Ecto neural progenitor cell (in vitro differentiated cells): ENCODE measurements at regions not wholly inside any gene's neighbourhood (a gene's known extent, or its start where the extent isn't known, plus 50 kb on each side); places are given as distances from the start of the nearest gene placed in this dataset.
"Not testable (repeated sequence)": the region's sequence is repeated elsewhere in the genome, so short reads cannot be mapped to it uniquely, and the experiment has no call there.

Experiments
- DNase-seq: peaks from one replicate; pipeline ENCODE4 v3.0.0-alpha.2; 2018; ENCODE audit warnings: low spot score

DNA sequence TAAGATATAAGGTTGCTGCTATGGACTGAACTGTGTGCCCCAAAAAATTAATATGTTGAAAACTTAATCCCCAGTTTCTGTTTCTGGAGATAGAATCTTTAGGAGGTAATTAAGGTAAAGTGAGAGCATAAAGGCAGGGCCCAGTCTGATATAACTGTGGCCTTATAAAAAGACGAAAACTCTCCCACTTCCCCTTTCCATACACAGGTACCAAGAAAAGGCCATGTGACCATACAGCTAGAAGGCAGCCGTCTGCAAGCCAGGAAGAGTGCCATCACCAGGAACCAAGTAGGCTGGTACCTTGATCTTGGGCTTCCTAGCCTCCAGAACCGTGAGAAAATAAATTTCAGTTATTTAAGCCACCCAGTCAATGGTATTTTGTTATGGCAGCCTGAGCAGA is 550.3 kb downstream of the SMARCA1 start:
- no peak for DNase-seq

- DNase-seq = no peak
Measured at GRCh38 chrX:128961290-128961689, 562.0 kb downstream of the SMARCA1 start.

DNA sequence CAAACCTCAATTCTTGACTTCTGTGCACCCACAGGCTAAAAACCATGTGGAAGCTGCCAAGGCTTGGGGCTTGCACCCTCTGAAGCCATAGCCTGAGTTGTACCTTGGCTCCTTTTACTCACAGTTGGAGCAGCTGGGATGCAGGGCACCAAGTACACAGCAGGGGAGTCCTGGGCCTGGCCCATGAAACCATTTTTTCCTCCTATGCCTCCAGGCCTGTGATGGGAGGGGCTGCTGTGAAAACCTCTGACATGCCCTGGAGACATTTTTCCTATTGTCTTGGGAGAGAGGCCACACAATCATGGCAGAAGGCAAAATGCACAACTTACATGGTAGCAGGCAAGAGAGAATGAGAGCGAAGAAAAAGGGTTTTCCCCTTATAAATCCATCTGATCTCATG is 568.6 kb downstream of the SMARCA1 start:
- not testable (repeated sequence) for DNase-seq

- no peak for DNase-seq
Measured at GRCh38 chrX:128931071-128931470, 592.2 kb downstream of the SMARCA1 start.

DNA sequence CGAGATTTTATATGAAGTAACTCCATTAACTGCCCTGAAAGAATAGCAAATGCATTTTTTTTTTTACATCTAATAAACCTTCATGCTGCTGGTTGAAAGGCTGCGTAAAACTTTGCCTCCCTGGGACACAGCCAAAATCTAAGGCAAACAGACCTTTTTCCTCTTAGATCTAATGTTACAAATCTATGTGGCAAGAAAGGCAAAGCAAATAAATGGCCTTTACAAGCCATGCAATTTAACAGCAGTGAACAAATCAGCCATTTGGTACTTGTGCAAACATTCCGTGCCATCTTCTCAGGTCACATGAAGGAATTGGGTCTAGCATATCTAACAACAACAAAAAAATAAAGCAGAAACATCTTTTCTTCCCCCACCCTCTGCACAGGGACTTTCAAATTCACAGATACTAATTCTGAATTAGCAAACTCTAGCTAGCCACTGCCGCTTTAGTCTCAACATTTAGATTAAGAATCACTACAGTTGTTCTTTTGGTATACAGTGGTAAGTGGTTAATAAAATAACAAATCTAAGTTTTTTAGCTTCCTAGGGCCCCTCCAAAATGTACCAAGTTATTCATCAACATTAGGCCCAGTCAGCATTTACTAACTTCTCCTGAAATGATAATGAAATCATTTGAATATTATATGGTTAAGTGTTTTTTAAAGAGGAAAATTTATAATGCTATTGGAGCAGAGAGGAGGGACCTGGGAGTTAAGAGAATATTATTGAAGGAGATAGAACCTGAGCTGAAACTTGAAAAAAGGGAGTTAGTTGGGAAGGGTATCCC is 593.8 kb downstream of the SMARCA1 start:
- no peak for DNase-seq

DNA sequence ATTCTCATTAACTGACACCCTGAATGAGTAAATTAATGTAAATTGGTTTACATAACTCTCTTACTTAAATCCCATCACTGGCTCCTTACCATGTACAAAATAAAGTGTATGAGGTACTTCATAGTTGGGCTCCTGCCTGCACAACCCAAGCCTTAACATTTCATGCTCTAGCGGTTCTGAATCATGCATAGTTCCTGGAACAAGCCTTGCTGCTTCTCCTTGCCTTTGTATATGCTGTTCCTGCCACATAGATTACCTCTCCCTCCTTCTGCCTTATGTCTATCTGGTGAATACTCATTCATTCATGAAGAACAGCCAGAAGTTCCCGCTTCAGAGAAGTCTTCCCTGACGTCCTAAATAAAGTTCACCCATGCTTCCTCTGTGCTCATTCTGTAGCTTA is 594.7 kb downstream of the SMARCA1 start:
- no peak for DNase-seq

- DNase-seq = no peak
Measured at GRCh38 chrX:128927363-128927762, 595.9 kb downstream of the SMARCA1 start.

DNA sequence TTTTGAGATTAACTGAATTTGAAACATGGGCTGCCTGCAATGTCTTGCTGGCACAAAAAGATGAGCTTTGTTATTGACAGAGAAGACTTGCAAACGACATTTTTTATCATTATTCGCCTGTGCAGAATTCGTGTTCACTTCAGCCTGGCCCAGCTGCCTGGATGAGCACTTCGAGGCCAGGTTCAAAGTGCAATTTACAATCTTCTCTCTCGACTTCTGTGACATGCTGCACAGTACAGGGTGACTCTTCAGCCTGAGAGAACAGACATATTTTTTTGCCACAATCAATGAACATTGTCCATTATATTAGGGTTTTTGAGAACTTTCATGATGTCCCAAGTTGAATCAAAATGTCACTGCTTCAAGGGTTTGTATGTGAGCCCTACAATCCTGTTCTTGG is 616.5 kb downstream of the SMARCA1 start:
- DNase-seq = no peak

DNA sequence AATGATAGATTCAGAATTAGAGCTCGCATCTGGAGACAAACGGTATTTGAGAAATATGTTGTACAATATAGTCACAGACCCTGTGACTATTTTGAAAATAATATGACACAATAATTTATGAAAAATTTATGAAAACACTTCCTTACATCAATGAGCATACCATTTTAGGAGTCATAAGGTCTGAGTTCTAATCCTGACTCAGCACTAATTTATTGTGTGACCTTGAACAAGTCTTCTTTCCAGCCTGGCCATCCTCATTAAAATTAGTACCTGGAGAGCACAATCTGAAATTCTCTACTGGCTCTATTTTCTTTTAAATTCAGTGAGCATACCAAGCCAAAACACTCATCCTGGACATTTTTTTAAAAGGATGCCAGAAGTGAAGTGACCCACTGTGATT is 622.3 kb downstream of the SMARCA1 start:
- no peak for DNase-seq

DNA sequence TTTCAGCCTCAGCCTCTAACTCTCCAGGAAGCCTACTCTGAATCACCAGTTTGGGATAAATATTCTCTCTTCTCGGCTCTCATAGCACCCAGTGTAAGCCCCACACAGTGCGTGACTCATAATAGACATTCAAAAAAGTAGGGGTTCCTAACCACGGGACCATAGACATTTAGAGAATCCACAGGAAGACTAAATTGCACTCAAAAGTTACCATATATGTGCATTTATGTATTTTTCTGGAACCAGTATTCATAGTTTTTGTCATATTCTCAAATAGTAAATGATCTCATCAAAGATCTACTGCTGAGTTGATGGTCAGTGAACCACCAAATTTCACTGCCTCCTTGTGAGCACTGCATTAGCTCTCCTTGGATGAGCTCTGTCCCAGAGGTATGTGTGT is 625.7 kb downstream of the SMARCA1 start:
- no peak for DNase-seq

DNA sequence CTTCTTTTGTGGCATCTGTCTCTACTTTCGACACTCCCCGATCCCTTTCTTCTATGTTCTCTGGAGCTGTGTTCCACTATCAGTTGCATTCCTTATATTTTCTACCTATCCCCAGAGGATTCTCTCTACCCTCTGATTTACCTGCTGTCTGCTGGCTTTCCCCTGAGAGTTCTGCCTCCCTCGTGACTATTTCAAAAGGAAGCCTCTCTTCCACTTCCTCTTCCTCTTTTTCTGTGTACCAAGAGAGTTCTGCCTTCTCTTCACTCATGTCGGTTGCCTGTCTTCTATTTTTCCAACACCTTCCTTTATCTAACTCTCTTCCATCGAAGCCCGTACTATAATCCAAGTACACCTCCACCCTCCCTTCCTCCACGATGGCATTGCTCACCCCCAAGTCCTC is 631.7 kb downstream of the SMARCA1 start:
- DNase-seq = no peak

DNA sequence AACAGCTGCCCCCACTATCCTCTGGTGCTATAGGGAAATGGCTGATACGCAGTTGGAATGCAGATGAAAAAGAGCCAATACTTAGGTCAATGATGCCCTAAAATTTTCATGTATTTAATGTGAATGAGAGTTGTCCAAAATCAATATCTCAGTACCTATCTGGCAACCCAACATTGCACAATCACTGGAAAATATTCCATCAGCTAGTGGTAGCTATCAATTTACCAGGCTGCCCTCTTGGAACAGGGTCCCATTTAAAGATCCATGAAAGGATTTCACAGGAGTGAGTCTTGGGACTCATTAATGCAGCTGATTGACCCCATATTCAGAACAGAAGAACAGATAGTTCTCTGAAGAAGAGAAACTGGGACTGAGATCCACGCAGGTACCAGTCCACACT is 638.9 kb downstream of the SMARCA1 start:
- no peak for DNase-seq

GRCh38 chrX:128883650-128884049 is 639.6 kb downstream of the SMARCA1 start:
- no peak for DNase-seq

DNA sequence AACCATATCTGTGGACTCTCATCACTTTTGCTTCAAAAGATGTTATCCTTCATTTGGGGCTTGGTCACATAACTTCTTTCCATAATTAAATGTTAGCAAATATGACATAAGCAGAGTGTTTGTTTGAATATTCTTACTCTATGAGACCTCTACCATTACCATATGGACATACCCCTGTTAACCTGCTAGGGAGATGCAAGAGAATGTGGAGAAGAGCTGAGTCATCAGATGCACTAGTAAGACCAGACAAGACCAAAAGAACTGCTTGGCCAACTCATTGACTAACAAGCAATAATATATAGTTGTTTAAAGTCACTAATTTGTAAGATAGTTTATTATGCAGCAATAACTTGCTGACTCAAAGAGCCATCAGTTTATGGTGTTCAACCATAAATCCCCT is 652.9 kb downstream of the SMARCA1 start:
- no peak for DNase-seq

DNA sequence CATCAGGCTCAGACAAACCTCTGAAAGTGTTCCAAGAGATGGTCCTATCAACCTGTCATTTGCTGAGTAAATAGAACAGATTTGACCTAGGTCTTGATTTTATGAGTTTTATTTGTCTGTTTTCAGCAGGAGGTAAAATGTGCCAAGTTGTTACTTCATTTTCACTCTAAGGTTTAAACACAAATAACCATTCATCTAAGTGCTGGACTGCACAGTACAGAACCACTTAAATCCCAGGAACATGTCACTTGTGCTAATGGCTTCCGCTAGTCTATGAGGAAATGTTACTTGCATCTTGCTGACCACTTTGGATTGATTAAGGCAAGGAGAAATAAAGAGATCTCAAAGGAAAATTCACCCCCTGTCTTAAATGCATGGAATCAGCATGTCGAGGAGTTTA is 660.7 kb downstream of the SMARCA1 start:
- no peak for DNase-seq

DNA sequence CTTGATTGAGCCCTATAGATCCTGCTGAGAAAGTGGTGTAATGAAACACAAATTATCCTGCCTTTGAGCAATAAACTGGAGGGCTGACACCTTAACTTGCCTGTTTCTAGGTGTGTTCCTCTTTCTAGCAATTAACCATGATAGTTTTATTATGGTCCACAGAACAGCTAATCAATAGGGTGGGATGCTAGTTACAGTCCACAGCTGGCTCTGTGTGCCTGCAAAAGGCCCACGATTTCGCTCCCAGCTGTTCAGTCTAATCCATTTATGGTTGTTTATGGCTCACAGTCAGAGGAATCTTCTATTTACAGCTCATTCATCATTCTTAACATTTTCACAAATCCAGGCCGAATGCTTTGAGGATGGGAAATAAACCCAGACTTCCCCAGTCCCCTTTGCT is 674.9 kb downstream of the SMARCA1 start:
- DNase-seq = no peak

- no peak for DNase-seq
Measured at GRCh38 chrX:128846385-128846784, 676.9 kb downstream of the SMARCA1 start.

DNA sequence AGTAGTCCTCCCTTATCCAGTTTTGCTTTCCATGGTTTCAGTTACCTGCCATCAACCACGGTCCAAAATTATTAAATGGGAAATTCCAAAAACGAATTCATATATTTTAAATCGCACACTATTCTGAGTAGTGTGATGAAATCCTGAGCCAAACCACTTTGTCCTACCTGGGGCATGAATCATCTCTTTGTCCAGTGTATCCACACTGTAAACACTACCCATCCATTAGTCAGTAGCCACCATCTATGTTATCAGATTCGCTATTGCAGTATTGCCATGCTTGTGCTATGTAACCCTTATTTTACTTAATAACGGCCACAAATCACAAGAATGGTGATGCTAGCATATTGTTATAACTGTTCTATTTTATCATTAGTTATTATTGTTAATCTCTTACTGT is 704.6 kb downstream of the SMARCA1 start:
- DNase-seq = no peak

- no peak for DNase-seq
Measured at GRCh38 chrX:128816919-128817318, 706.4 kb downstream of the SMARCA1 start.

DNA sequence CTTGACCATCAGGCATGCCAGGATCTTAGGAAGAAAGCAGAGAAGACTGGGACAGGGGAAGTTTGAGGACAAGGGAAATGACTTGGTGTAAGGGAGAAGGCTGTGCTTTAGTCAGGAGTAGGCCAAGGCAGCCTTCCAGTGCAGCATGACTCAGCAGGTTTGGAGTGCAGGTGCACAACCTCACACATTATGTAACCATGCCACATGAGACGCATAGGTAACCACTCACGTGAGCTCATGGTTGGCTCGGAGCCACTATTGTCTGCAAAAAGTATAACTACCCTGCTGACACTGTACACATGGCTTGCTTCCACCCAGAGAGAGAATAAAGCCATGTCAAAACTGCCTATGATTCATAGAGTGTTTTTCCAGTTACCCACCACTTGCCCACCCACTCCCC is 715.9 kb downstream of the SMARCA1 start:
- no peak for DNase-seq

GRCh38 chrX:128805236-128805635 is 718.1 kb downstream of the SMARCA1 start:
- no peak for DNase-seq

DNA sequence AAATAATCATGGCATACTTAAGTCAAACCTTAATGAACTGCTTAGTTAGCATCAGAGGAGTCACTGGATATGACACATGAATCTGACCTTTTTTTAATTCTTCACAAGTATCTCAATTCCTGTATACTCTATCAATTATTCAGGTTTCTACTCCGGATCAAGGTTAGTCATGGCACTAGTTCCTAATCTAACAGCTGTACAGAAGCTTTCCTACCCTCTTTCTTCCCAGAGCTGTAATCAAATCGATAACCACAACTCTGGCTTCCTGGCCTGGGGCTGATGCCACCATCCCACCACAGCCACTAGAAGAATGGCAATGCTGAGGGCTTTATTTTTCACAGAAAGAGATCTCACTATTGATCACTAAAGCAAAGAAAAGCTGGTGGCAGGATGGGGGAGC is 718.5 kb downstream of the SMARCA1 start:
- no peak for DNase-seq

GRCh38 chrX:128800138-128800537 is 723.2 kb downstream of the SMARCA1 start:
- DNase-seq = no peak

- DNase-seq = not testable (repeated sequence)
Measured at GRCh38 chrX:128783139-128783538, 730.9 kb upstream of the ACTRT1 start.
